GM18909 (cell line): ENCODE measurements at regions not wholly inside any gene's neighbourhood (a gene's known extent, or its start where the extent isn't known, plus 50 kb on each side); places are given as distances from the start of the nearest gene placed in this dataset.
"Not testable (repeated sequence)": the region's sequence is repeated elsewhere in the genome, so short reads cannot be mapped to it uniquely, and the experiment has no call there.

ENCODE experiments used
- ATAC-seq: cut with Tn5 transposase; IDR thresholded peaks from one replicate; pipeline ENCODE4 v1.9.1; 2021; ENCODE audit warnings: mild to moderate bottlenecking; ENCODE audit not compliant: unreplicated experiment, poor library complexity

DNA sequence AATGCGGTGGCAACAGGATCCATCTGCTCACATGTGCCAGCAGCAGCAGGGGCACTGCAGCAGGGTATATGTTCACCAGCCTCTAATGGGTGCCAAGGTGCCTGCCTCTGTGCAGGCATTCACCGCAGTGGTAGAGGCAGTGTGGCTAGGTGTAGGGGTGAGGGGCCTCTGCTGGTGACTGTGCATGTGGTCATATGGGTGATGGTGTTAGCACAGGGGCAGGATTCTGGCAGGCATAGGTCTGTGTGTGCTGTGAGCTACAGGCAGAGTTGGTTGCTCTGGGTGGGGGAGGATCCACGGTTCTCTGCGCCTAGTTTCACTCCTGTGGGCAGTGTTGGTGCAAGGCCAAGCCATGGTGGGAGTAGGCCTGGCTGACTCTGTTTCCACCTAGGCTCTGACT is 566.5 kb upstream of the GNPDA2 start:
- no peak for ATAC-seq

DNA sequence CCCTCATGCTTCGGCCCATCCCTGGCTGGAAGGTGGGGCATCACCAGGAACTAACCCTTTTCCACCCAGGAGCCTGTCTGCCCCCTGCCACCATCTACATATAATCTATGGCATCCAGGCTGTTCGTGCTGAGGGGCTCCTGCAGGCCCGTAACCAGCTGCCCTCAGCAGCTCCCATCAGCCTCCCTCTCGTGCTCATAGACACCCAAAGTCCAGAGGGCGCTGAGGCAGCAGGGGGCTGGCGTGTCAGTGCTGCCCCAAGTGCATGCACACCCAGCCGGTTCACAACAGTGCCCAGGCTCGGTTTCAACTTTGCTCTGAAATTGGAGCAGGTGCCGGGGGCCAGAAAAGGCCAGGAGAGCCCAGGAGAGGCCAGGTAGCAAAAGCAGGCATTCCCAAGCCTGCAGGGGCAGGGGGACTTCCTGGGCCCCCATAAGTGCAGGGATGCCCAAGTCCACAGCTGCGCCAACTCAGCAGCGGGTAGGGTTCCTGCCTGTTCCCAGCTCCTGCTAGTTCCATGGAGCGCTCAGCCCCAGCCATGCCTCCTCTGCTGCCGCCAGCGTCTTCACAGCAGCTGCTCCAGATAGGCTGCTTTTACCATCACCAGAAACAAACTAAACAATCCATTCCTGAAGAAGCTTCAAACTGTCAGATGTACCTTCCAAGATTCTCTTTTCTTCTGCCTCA is 558.2 kb upstream of the GNPDA2 start:
- no peak for ATAC-seq

DNA sequence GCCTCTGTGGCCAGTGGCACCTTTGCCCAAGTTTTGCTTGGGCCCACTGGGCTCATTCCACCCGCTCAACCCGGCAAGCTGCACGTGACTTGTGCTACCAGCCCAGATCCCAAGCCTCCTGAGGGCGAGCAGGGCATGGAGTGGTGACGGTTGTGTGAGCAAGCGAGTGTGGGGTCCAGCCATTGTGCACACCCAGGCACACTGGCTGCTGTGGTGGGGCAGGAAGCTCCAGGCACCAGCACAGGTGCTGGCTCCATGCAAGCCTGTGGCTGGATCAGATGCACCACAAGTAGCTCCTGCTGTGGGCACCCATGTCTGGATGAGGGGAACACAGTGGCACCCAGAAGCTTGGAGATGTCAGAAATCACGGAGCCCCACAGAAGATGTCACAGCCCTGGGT is 557.0 kb upstream of the GNPDA2 start:
- no peak for ATAC-seq

DNA sequence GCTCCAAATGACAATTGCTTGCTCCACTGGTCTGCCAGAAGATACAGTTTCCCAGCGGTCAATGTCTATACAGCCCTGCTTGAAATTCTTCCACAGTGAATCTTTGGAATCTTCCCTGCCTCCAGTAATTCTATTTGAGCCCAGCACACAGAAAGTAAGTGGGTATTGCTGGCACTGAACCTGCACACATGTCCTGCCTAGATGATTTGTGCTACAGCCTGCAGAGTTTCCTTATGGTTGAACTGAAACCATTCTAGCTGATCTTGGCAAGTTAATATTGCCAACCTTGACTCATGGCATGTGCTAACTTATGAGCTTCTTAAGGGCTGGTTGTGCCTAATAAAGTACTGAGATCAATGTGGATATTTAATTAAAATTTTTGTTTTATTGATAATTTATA is 553.8 kb upstream of the GNPDA2 start:
- no peak for ATAC-seq

DNA sequence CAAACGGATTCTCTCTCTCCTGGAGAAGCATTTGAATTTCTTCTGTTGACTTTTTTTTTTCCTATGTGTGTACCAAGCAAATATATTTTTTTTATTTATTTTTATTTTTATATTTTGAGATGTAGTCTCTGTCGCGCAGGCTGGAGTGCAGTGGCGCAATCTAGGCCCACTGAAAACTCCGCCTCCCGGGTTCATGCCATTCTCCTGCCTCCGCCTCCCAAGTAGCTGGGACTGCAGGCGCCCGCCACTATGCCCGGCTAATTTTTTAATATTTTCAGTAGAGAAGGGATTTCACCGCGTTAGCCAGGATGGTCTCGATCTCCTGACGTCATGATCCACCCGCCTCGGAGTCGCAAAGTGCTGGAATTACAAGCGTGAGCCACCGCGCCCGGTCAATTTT is 549.5 kb upstream of the GNPDA2 start:
- no peak for ATAC-seq

DNA sequence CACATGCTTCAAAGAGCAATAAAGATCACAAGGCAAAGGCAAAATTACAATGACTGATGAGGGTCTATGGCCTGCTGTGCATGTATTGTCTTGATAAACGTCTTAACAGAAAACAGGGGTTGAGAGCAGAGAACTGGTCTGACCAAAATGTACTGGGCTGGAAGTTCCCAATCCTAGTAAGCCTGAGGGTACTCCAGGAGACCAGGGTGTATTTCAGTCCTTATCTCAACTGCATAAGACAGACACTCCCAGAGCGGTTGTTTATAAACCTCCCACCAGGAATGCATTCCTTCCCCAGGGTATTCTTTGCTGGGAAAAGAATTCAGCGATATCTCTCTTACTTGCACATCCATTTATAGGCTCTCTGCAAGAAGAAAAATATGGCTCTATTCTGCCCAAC is 521.8 kb upstream of the GNPDA2 start:
- not testable (repeated sequence) for ATAC-seq

DNA sequence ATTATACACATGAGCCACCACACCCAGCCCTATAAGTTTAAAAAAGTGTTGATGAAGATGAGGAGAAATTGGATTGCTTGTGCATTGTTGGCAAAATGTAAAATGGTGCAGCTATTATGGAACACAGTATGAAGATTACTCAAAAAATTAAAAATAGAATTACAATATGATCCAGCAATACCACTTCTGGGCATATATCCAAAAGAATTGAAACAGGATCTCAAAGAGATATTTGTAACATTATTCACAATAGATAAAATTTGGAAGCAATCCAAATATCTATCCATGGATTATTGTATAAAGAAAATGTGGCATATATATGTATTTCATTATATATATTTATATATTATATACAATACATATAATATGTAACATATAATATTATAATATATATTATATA is 515.6 kb upstream of the GNPDA2 start:
- ATAC-seq: no peak

DNA sequence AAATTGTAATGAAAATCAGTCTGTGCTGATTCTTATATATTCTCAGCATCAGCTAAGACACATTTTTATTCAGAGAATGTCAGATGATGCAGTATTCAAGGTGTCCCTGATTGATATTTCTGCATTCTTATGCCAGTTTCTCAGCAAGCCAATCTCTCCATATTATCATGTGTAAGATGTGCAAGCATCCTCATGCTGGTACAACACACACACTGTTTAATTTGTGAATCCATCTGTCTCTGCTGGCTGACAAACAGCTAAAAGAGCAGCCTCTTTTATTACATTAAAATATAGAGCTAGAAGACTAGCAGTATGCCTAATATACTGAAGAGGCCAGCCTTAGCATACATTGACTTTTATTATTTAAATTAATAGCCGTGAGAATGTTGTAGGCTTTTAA is 502.9 kb upstream of the GNPDA2 start:
- no peak for ATAC-seq

DNA sequence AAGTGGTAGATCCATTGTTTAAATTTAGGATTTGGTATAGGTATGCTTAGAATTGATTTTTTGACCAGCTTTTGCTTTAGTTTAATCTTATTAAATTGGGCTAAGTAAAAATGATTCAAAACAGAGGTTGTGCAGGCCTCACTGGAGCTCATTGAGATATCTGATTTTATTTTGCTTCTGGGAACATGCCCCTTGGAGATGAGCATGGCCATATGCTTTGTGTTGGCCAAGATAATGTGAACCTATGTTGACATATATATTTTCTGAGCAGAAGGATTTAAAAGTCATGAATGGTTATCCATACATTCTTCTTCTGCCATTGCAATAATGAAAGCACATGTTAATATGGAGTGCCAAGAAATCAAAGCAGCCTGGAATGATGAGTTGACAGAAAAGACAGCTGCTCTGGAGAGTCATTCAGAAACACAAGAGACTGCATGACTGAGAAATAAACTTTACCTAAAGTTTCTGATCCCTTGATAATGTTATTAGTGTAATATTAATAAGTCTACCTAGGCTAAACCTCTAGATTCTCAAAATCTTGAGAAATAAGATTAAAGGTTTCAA is 489.7 kb upstream of the GNPDA2 start:
- ATAC-seq: no peak

DNA sequence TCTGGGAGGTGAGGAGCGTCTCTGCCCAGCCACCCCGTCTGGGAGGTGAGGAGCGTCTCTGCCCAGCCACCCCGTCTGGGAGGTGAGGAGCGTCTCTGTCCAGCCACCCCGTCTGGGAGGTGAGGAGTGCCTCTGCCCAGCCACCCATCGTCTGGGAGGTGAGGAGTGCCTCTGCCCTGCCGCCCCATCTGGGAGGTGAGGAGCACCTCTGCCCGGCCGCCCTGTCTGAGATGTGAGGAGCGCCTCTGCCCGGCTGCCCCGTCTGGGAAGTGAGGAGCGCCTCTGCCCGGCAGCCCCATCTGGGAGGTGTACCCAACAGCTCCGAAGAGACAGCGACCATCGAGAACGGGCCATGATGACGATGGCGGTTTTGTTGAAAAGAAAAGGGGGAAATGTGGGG is 482.1 kb upstream of the GNPDA2 start:
- ATAC-seq: not testable (repeated sequence)

DNA sequence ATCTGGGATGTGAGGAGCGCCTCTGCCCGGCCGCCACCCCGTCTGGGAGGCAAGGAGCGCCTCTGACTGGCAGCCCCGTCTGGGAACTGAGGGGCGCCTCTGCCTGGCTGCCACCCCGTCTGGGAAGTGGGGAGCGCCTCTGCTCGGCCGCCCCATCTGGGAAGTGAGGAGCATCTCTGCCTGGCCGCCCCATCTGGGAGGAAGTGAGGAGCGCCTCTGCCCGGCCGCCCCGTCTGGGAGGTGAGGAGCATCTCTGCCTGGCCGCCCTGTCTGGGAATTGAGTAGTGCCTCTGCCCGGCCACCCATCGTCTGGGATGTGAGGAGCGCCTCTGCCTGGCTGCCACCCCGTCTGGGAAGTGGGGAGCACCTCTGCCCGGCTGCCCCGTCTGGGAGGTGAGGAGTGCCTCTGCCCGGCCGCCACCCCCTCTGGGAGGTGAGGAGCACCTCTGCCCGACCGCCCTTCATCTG is 481.5 kb upstream of the GNPDA2 start:
- ATAC-seq: not testable (repeated sequence)

DNA sequence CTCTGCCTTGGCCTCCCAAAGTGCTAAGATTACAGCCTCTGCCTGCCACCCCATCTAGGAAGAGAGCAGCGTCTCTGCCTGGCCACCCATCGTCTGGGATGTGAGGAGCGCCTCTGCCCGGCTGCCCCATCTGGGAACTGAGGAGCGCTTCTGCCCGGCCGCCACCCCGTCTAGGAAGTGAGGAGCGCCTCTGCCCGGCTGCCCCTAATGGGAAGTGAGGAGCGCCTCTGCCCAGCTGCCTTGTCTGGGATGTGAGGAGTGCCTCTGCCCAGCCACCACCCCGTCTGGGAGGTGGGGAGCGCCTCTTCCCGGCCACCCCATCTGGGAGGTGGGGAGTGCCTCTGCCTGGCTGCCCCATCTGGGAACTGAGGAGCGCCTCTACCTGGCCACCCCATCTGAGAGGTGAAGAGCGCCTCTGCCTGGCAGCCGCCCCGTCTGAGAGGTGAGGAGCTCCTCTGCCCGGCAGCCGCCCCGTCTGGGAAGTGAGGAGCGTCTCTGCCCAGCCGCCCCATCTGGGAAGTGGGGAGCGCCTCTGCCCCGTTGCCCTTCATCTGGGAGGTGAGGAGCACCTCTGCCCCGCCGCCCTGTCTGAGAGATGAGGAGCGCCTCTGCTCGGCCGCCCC is 481.0 kb upstream of the GNPDA2 start:
- not testable (repeated sequence) for ATAC-seq

DNA sequence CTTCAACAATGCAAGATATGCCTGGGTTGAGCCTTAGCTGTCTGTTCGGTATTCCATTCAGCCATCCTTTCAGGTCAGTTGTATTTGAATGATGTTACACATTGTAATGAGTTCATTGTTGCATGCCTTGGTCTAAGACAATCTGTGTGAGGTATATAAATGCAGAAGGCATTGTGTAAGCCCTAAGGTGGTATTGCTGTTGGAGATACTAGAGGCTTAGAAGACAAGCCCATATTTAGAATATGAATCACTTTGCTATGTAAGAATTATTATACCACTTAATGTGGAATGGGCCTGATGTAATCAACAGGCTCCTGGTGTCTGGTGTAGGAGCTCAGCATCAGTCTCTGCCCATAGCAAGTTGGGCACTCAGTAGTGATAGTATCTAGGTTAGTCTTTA is 473.4 kb upstream of the GNPDA2 start:
- ATAC-seq: no peak

DNA sequence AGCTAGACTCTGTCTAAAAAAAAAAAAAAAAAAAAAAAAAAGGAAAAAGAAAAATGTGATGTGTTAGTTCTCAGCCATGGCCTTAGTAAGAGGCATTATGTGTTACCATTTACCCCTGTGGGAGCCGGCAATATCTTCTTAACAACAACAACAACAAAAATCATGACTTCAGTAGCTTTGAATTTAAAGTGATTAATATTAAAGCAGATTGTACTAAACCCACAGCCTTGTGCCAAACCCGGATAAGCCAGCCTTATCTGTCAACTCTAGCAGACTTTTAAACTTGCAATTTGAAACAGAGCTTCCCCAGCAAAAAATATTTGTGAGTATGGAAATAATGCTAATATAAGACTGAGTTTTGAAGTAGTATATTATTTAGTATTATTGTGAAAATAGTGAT is 462.1 kb upstream of the GNPDA2 start:
- no peak for ATAC-seq

DNA sequence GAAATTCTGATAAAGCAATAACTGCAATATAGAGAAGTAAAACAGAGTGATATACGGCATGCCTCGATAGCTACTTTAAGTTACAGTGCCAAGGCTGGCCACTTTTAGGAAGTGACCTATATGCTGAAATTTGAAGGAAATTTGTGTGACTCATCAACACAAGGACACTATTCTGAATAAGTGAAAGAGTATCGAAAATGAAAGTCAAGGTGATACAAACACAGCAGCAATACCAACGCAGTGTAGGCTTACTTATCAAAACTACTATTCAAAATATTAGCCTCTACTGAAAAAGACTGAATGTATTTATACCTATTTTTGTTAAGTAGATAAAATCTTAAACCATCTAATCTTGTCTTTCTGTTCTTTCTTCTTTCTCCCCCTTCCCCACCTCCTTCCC is 459.9 kb upstream of the GNPDA2 start:
- no peak for ATAC-seq

DNA sequence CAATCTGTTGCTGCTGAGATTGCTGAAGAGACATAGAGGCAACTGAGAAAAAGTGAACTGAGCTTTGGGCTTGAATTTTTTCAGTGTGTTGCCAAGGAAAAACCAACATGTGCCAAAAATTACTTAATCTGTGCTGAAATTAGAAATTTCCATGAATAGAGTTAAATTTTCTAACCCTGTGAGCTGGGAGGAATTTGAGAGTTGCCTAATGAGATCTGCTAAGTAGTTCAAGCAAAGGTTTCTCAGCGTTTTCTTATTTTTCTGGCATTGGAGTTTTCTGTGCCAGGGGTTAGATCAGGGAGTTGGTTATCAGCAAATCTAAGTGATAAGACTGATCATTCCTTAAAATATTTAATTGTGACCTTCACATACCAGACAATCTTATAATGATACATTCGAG is 457.5 kb upstream of the GNPDA2 start:
- no peak for ATAC-seq

DNA sequence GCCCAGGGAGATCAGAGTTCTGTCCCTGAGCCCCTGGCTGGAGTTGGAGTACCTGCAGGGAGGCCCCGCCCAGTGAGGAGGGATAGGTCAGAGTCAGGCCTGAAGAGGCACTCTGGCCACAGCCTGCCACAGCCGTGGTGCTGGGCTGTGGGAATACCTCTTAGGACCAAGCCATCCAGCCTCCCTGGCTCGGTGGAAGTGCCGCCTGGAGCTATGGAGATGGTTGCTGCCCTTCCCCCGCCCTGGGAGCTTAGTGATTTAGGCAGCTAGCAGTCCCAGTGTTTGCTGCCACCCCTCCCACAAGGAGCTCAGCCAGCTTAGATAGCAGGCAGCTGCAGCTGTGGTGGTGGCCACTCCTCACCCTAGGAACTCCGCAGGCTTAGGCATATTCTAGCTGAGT is 446.3 kb upstream of the GNPDA2 start:
- no peak for ATAC-seq

DNA sequence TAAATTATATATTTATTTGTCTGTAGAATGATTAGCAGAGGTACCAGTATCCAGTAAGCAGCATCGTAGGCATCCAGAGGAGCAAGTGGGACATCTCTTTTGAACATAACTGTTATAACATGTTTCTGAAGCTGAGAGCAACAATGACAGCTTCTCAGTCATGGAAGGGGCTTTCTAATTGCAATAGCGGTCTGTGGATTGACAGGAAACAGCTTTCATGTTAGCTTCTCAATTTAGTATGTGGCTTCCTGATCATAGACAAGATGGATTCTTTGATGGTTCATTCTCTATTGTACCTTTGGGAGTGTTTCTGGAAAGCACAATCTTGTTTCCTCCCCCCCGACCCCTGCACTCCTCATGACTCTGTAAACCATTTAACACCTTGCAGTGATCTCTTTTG is 434.6 kb upstream of the GNPDA2 start:
- ATAC-seq: no peak

DNA sequence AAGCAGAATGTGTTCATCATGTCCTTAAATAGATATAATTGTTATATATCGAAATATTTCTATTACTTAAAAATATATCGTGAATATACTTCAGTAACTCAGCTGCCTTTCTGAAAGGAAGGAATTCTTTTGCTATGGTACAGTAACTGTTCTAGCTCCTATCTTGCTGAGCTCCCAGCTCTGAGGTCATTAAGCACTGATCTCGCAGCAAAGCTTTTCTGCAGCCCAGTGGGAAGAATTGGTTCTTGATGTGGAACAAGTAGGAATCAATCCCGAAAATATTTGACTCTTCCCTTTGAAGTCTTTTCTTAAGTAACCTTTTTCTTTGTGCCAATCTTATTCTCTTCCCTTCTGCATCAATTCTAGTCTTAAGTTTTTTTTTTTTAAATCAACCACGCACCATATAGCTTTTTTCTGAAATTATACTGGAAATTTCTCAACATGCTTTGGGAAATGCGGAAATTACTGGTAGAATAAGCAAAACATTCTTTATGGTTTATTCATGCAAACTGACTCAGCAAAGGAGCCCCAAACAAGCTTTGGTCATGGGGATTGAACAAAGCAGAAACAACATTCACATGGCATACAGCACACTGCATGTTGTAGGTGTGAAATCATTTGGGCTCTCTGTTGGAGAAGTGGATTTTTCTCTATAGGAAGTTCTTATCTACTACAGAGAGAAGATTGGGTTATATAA is 428.9 kb upstream of the GNPDA2 start:
- no peak for ATAC-seq

DNA sequence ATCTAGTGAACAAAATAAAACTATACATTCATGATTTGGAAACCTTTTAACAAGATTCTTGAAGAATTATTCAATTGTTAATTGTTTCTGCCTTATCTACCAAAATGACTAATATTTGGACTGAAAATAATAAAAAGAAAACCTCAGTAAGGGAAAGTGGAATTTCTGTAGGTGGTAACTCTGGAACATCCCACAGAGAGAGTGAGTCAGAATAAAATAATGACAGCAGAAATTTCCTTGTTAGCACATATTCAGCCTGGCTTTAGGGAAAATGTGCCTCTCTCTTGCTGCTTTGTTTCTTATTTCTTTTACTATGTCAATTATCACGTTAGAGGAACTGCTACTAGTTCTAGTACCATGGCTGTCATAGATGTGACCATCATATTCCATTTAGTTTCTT is 421.5 kb upstream of the GNPDA2 start:
- ATAC-seq: no peak

DNA sequence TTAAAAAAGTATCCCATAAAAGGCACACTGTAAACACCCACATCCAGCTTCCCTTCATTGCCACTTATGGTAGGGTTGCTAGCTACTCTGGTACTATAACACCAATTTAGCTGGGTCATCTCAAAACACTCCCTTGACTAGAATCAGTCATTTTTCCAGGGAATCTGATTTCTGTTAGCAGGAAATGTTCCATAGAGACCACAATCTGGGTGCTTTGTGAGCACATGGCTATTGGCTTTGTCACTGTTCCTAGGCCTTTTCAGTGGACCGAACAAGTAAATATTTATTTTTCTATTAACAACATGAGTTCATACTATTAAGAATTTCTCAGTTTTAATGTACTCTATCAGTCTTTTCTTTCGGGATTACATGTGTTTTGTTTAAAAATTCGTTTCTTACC is 404.7 kb upstream of the GNPDA2 start:
- ATAC-seq: no peak
